ENCODE measurements at regions not wholly inside any gene's neighbourhood (a gene's known extent, or its start where the extent isn't known, plus 50 kb on each side); places are given as distances from the start of the nearest gene placed in this dataset.

- no peak for TF ChIP-seq CTCF (conservative IDR thresholded peaks at IDR 0.05; ENCODE audit: low read depth, low read length)
- no peak for DNase-seq (ENCODE audit: low read depth)
- H3K4me3 ChIP-seq (ENCODE audit: low read length): no peak overlapping the region
Measured at GRCh38 chr6:106764353-106764980, 135.1 kb downstream of the QRSL1 start.

- H3K4me3 ChIP-seq (ENCODE audit: low read length): no peak overlapping the region
Measured at GRCh38 chr6:106763361-106763760, 134.0 kb downstream of the QRSL1 start.

GRCh38 chr6:106761160-106761559 is 131.8 kb downstream of the QRSL1 start:
- H3K4me3 ChIP-seq (ENCODE audit: low read length): no peak overlapping the region
- no peak for DNase-seq (ENCODE audit: low read depth)
- no peak for TF ChIP-seq CTCF (conservative IDR thresholded peaks at IDR 0.05; ENCODE audit: low read depth, low read length)

More at GRCh38 chr6:106763361-106763760, 134.0 kb downstream of the QRSL1 start:
- no peak for DNase-seq (ENCODE audit: low read depth)
- TF ChIP-seq CTCF (conservative IDR thresholded peaks at IDR 0.05; ENCODE audit: low read depth, low read length): no peak

GRCh38 chr6:106759112-106759511 is 129.7 kb downstream of the QRSL1 start:
- DNase-seq (ENCODE audit: low read depth): no peak
- no peak overlapping the region for H3K4me3 ChIP-seq (ENCODE audit: low read length)
- TF ChIP-seq CTCF (conservative IDR thresholded peaks at IDR 0.05; ENCODE audit: low read depth, low read length): no peak

- H3K4me3 ChIP-seq (ENCODE audit: low read length): no peak overlapping the region
- DNase-seq (ENCODE audit: low read depth): no peak
- TF ChIP-seq CTCF (conservative IDR thresholded peaks at IDR 0.05; ENCODE audit: low read depth, low read length): no peak
Measured at GRCh38 chr6:106757722-106758467, 128.5 kb downstream of the QRSL1 start.

GRCh38 chr6:106757267-106757666 is 127.9 kb downstream of the QRSL1 start:
- H3K4me3 ChIP-seq (ENCODE audit: low read length): no peak overlapping the region

More at GRCh38 chr6:106757267-106757666, 127.9 kb downstream of the QRSL1 start:
- no peak for DNase-seq (ENCODE audit: low read depth)
- no peak for TF ChIP-seq CTCF (conservative IDR thresholded peaks at IDR 0.05; ENCODE audit: low read depth, low read length)
